PC-9 (cell line): ENCODE measurements at regions not wholly inside any gene's neighbourhood (a gene's known extent, or its start where the extent isn't known, plus 50 kb on each side); places are given as distances from the start of the nearest gene placed in this dataset.

Experiments used
- BruUV-seq: library from RNA; stranded (reverse); fragments of 400-500 nt; replicated peaks from 2 replicates; lab custom pipeline; 2021; lab: Mats Ljungman, UMichigan
- CTCF ChIA-PET: fragments of 300-600 bp; sonication (Branson Sonifier 250); formaldehyde crosslinking; loops from one replicate; lab custom pipeline; 2022; ENCODE audit warnings: antibody characterized with exemption; lab: Charles Lee
- POLR2A ChIA-PET: fragments of 300-600 bp; sonication (Branson Sonifier 250); formaldehyde crosslinking; loops from one replicate; lab custom pipeline; 2022; ENCODE audit warnings: antibody characterized with exemption; ENCODE audit not compliant: unreplicated experiment; lab: Charles Lee
- DNase-seq, 2 experiments: peaks; one replicate each; pipeline versions ENCODE4 v3.0.0 to v3.0.0-alpha.2; 2015 to 2022; ENCODE audit warnings: mixed read lengths in 1 of 2
- H2AFZ ChIP-seq: fragments of 200-600 bp; sonication (generic); 2 replicates; pipeline ENCODE4 v1.8.1; 2017; ENCODE audit warnings: antibody characterized with exemption
- H3F3A ChIP-seq: fragments of 200-600 bp; sonication (generic); 2 replicates; pipeline ENCODE4 v1.8.1; 2017; ENCODE audit warnings: antibody characterized with exemption, mild to moderate bottlenecking, low read depth; ENCODE audit not compliant: insufficient read depth
- H3K27ac ChIP-seq: fragments of 200-600 bp; sonication (generic); 2 replicates; pipeline ENCODE4 v1.6.1; 2016; ENCODE audit warnings: mixed run types
- H3K27me3 ChIP-seq: fragments of 200-600 bp; sonication (generic); 2 replicates; pipeline ENCODE4 v1.6.1; 2016; ENCODE audit warnings: low read depth, mixed run types; ENCODE audit not compliant: insufficient read depth
- H3K36me3 ChIP-seq: fragments of 200-600 bp; sonication (generic); 2 replicates; pipeline ENCODE4 v1.6.1; 2016; ENCODE audit warnings: low read depth, mixed run types
- H3K4me1 ChIP-seq: fragments of 200-600 bp; sonication (generic); replicated peaks from 2 replicates; pipeline ENCODE4 v1.6.1; 2016; ENCODE audit warnings: mixed run types; ENCODE audit not compliant: insufficient read depth
- H3K4me2 ChIP-seq: fragments of 200-600 bp; sonication (generic); 2 replicates; pipeline ENCODE4 v1.6.1; 2017; ENCODE audit warnings: mixed run types
- H3K4me3 ChIP-seq: fragments of 200-600 bp; sonication (generic); 2 replicates; pipeline ENCODE4 v1.6.1; 2016; ENCODE audit warnings: mixed run types
- H3K79me2 ChIP-seq: fragments of 200-600 bp; sonication (generic); 2 replicates; pipeline ENCODE4 v1.6.1; 2017; ENCODE audit warnings: low read depth, mixed run types
- H3K9me2 ChIP-seq: fragments of 200-600 bp; sonication (generic); 2 replicates; pipeline ENCODE4 v1.8.1; 2017; ENCODE audit warnings: mild to moderate bottlenecking; ENCODE audit not compliant: insufficient read depth
- H3K9me3 ChIP-seq: fragments of 200-600 bp; sonication (generic); 2 replicates; pipeline ENCODE4 v1.8.1; 2016; ENCODE audit warnings: low read depth; ENCODE audit not compliant: insufficient read depth
- H4K20me1 ChIP-seq: fragments of 200-600 bp; sonication (generic); 2 replicates; pipeline ENCODE4 v1.8.1; 2017; ENCODE audit not compliant: insufficient read depth
- CTCF ChIP-seq: fragments of 200-600 bp; sonication (generic); conservative IDR thresholded peaks from 2 replicates; pipeline ENCODE4 v1.6.1; 2017; ENCODE audit warnings: mixed run types, antibody characterized with exemption, mild to moderate bottlenecking, moderate library complexity
- EZH2 ChIP-seq: fragments of 200-600 bp; sonication (generic); IDR thresholded peaks from 2 replicates; pipeline ENCODE4 v1.8.0; 2017; ENCODE audit warnings: antibody characterized with exemption, low read depth
- intact Hi-C: fragments of 100-400 bp; cut with micrococcal nuclease; formaldehyde crosslinking; loops from one replicate; pipeline ENCODE4 v1.10.0; 2022; ENCODE audit not compliant: unreplicated experiment

GRCh38 chrX:113956936-113957335 lies 627.0 kb upstream of the HTR2C start:
- no peaks in the 10 kb centered on the region for H3F3A ChIP-seq
- BruUV-seq = no TSS peak
- no peaks in the 10 kb centered on the region for H3K79me2 ChIP-seq
- TF ChIP-seq CTCF (no peak), EZH2 (no peak)
- intact Hi-C loops = no loop called here
- H2AFZ ChIP-seq = no peak overlapping the region
- no peaks in the 10 kb centered on the region for H3K4me1 ChIP-seq
- no peak for DNase-seq
- no peaks in the 10 kb centered on the region for H3K27me3 ChIP-seq
- ChIA-PET CTCF (no interaction called here), POLR2A (no interaction called here)
- H3K36me3 ChIP-seq = no peaks in the 10 kb centered on the region
- H3K9me3 ChIP-seq = no peaks in the 10 kb centered on the region
- H4K20me1 ChIP-seq = no peaks in the 10 kb centered on the region
- no peaks in the 10 kb centered on the region; the same call in 1 of the 2 replicates for H3K9me2 ChIP-seq
- no peak overlapping the region for H3K4me3 ChIP-seq
- H3K27ac ChIP-seq = no peak overlapping the region
- H3K4me2 ChIP-seq = no peak overlapping the region

- H3K4me1 ChIP-seq = no peaks in the 10 kb centered on the region
- TF ChIP-seq EZH2 (no peak), CTCF (no peak)
- no peaks in the 10 kb centered on the region for H3K36me3 ChIP-seq
- ChIA-PET CTCF (no interaction called here), POLR2A (no interaction called here)
- H3K79me2 ChIP-seq = no peaks in the 10 kb centered on the region
- DNase-seq = no peak
- H3K9me3 ChIP-seq = no peaks in the 10 kb centered on the region
- no peaks in the 10 kb centered on the region for H3K27me3 ChIP-seq
- BruUV-seq = no TSS peak
- H3K4me2 ChIP-seq = no peak overlapping the region
- intact Hi-C loops = no loop called here
- no peaks in the 10 kb centered on the region for H4K20me1 ChIP-seq
- no peak overlapping the region for H2AFZ ChIP-seq
- no peaks in the 10 kb centered on the region; the same call in 1 of the 2 replicates for H3K9me2 ChIP-seq
- no peaks in the 10 kb centered on the region for H3F3A ChIP-seq
- no peak overlapping the region for H3K4me3 ChIP-seq
- H3K27ac ChIP-seq = no peak overlapping the region
Measured at GRCh38 chrX:113954297-113954696, 629.6 kb upstream of the HTR2C start.

GRCh38 chrX:113950081-113950678 lies 633.7 kb upstream of the HTR2C start:
- H3K27me3 ChIP-seq = no peaks in the 10 kb centered on the region
- no peak overlapping the region for H3K4me2 ChIP-seq
- no peak overlapping the region for H3K27ac ChIP-seq
- BruUV-seq = no TSS peak
- POLR2A ChIA-PET = no interaction called here
- H3K79me2 ChIP-seq = no peaks in the 10 kb centered on the region
- H3K9me3 ChIP-seq = no peaks in the 10 kb centered on the region
- H3F3A ChIP-seq = no peaks in the 10 kb centered on the region
- CTCF ChIA-PET = no interaction called here
- H3K9me2 ChIP-seq = no peaks in the 10 kb centered on the region; the same call in 1 of the 2 replicates
- H4K20me1 ChIP-seq = no peaks in the 10 kb centered on the region
- H3K36me3 ChIP-seq = no peaks in the 10 kb centered on the region
- DNase-seq = no peak
- no peak overlapping the region for H2AFZ ChIP-seq
- H3K4me3 ChIP-seq = no peak overlapping the region
- H3K4me1 ChIP-seq = no peaks in the 10 kb centered on the region
- intact Hi-C loops = no loop called here
- TF ChIP-seq EZH2 = no peak
- TF ChIP-seq CTCF = no peak
